ENCODE measurements at regions not wholly inside any gene's neighbourhood (a gene's known extent, or its start where the extent isn't known, plus 50 kb on each side); places are given as distances from the start of the nearest gene placed in this dataset.

DNA sequence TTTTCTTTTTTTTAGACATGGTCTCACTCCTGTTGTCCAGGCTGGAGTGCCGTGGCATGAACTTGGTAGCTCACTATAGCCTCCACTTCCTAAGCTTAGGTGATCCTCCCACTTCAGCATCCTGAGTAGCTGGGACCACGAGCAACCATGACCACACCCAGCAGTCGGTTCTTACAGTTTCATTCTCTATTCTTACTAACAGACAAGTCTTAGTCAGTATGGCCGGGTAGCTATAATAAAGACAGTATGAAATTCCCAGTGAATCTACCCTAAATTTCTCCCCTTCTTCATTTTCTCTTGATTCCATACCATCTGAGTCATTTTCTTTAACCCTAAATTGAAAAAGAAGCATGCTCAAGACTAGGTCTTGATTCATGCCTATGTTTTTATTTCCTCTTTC, 775.3 kb upstream of the NRXN1 start:
- Histone ChIP-seq H2AK5ac (ENCODE audit: low read depth, low read length) (no peak overlapping the region), H3K79me1 (ENCODE audit: low read depth, low read length) (no peaks in the 10 kb centered on the region), H3K27ac (replicated peaks; ENCODE audit: low read length) (no peak overlapping the region), H4K8ac (ENCODE audit: low read depth, low read length) (no peak overlapping the region), H2BK120ac (ENCODE audit: low read depth, low read length) (no peak overlapping the region), H3K4me2 (ENCODE audit: insufficient read depth, low read length, poor library complexity, severe bottlenecking) (no peak overlapping the region), H3K4me3 (ENCODE audit: low read length in 2 of 2) (no peak overlapping the region), H3K36me3 (replicated peaks in 1 of 2; ENCODE audit: control insufficient read depth in 2 of 2, insufficient read depth in 2 of 2, low read length in 2 of 2) (no peaks in the 10 kb centered on the region), H3K4ac (ENCODE audit: low read length) (no peak overlapping the region), H3K4me1 (ENCODE audit: control insufficient read depth in 2 of 2, insufficient read depth in 1 of 2, low read depth in 1 of 2, low read length in 2 of 2) (no peaks in the 10 kb centered on the region), H2AFZ (ENCODE audit: low read length) (no peak overlapping the region), H2BK5ac (ENCODE audit: low read length) (no peak overlapping the region), H2BK15ac (ENCODE audit: low read length) (no peak overlapping the region), H3K18ac (ENCODE audit: low read length) (no peak overlapping the region), H3K27me3 (ENCODE audit: control insufficient read depth in 3 of 3, insufficient read depth in 3 of 3, low read depth in 1 of 3, low read length in 3 of 3) (no peaks in the 10 kb centered on the region), H4K91ac (ENCODE audit: low read depth, low read length, poor library complexity) (no peak overlapping the region), H3K14ac (ENCODE audit: low read length) (no peak overlapping the region), H3K23ac (ENCODE audit: low read depth, low read length, poor library complexity) (no peak overlapping the region), H3K9ac (ENCODE audit: low read depth, low read length, poor library complexity) (no peak overlapping the region), H2BK12ac (ENCODE audit: low read length) (no peak overlapping the region), H3K9me3 (replicated peaks in 1 of 2; ENCODE audit: control insufficient read depth in 2 of 2, insufficient read depth in 1 of 2, low read depth in 1 of 2, low read length in 2 of 2) (no peaks in the 10 kb centered on the region)
- no peak for DNase-seq (ENCODE audit: low spot score)
- no CpG with 5 or more reads among the region's 4 CpGs for WGBS, 2 donors (ENCODE audit: extremely low coverage in 2 of 2, insufficient read length in 2 of 2, insufficient replicate concordance in 1 of 2)

DNA sequence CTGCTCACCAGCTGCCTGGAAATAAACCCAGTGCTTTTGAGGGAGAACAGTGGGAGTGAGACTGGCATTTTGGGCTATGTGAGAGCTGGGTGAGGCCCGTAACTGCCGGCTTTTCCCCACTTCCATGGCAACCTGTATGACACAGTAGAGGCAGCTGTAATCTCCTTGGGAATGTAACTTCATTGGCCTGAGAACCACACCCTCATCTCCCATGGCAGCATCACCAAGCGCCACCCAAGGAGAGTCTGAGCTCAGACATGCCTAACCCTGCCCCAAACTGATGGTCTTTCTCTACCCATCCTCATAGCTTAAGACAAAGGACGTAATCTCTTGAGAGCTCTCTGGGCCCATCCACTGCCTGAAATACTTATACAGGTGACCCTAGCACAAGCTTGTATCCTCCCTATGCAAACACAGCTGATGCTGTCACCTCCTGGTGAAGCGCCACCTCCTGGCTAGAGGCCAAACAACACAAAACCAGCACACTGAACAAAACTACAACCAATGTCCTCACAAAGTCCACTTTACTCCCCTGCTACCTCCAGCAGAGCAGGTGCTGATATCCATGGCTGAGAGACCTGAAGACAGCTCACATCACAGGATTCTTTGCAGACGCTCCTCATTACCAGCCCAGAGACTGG, 763.4 kb upstream of the NRXN1 start:
- H2BK12ac ChIP-seq (ENCODE audit: low read length), result no peak overlapping the region
- H3K79me1 ChIP-seq (ENCODE audit: low read depth, low read length), result no peaks in the 10 kb centered on the region
- no peak overlapping the region for H3K14ac ChIP-seq (ENCODE audit: low read length)
- no peak overlapping the region for H2BK15ac ChIP-seq (ENCODE audit: low read length)
- no peak overlapping the region for H3K4me3 ChIP-seq (ENCODE audit: low read length in 2 of 2)
- no peak overlapping the region for H4K8ac ChIP-seq (ENCODE audit: low read depth, low read length)
- no peaks in the 10 kb centered on the region for H3K27me3 ChIP-seq (ENCODE audit: control insufficient read depth in 3 of 3, insufficient read depth in 3 of 3, low read depth in 1 of 3, low read length in 3 of 3)
- no peaks in the 10 kb centered on the region for H3K9me3 ChIP-seq (replicated peaks in 1 of 2; ENCODE audit: control insufficient read depth in 2 of 2, insufficient read depth in 1 of 2, low read depth in 1 of 2, low read length in 2 of 2)
- no peak overlapping the region for H3K27ac ChIP-seq (replicated peaks; ENCODE audit: low read length)
- peak overlapping the region; percentile 12 for H2AK5ac ChIP-seq (ENCODE audit: low read depth, low read length)
- no peaks in the 10 kb centered on the region for H3K36me3 ChIP-seq (replicated peaks in 1 of 2; ENCODE audit: control insufficient read depth in 2 of 2, insufficient read depth in 2 of 2, low read length in 2 of 2)
- H3K23ac ChIP-seq (ENCODE audit: low read depth, low read length, poor library complexity), result no peak overlapping the region
- no CpG with 5 or more reads among the region's 6 CpGs for WGBS, 2 donors (ENCODE audit: extremely low coverage in 2 of 2, insufficient read length in 2 of 2, insufficient replicate concordance in 1 of 2)
- H2AFZ ChIP-seq (ENCODE audit: low read length), result no peak overlapping the region
- H3K18ac ChIP-seq (ENCODE audit: low read length), result no peak overlapping the region
- DNase-seq (ENCODE audit: low spot score), result peak; percentile 2
- no peak overlapping the region for H2BK5ac ChIP-seq (ENCODE audit: low read length)
- no peak overlapping the region for H3K9ac ChIP-seq (ENCODE audit: low read depth, low read length, poor library complexity)
- peaks cover 0 to 2% of the 10 kb centered on the region in 2 donors for H3K4me1 ChIP-seq (ENCODE audit: control insufficient read depth in 2 of 2, insufficient read depth in 1 of 2, low read depth in 1 of 2, low read length in 2 of 2)
- H3K4me2 ChIP-seq (ENCODE audit: insufficient read depth, low read length, poor library complexity, severe bottlenecking), result no peak overlapping the region
- no peak overlapping the region for H4K91ac ChIP-seq (ENCODE audit: low read depth, low read length, poor library complexity)
- no peak overlapping the region for H2BK120ac ChIP-seq (ENCODE audit: low read depth, low read length)
- no peak overlapping the region for H3K4ac ChIP-seq (ENCODE audit: low read length)

DNA sequence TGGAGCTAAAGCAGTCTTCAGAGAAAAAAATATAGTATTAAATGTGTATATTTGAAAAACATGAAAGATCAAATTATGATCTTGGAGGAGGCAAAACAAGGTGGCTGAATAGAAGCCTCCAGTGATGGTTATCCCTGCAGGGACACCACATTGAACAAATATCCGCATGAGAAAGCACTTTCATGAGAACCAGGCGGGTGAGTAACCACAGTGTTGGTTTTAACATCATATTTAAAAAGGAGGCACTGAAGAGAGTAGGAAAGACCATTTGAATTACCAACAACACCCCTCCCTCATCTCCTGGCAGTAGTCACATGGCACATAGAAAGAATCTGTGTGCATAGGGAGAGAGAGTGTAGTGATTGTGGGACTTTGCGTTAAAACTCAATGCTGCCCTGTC, 759.6 kb upstream of the NRXN1 start:
- Histone ChIP-seq H3K4me2 (ENCODE audit: insufficient read depth, low read length, poor library complexity, severe bottlenecking) (no peak overlapping the region), H3K4me3 (ENCODE audit: low read length in 2 of 2) (no peak overlapping the region), H3K23ac (ENCODE audit: low read depth, low read length, poor library complexity) (no peak overlapping the region), H2BK12ac (ENCODE audit: low read length) (no peak overlapping the region), H3K18ac (ENCODE audit: low read length) (no peak overlapping the region), H3K9me3 (replicated peaks in 1 of 2; ENCODE audit: control insufficient read depth in 2 of 2, insufficient read depth in 1 of 2, low read depth in 1 of 2, low read length in 2 of 2) (no peaks in the 10 kb centered on the region), H2AFZ (ENCODE audit: low read length) (no peak overlapping the region), H3K27me3 (ENCODE audit: control insufficient read depth in 3 of 3, insufficient read depth in 3 of 3, low read depth in 1 of 3, low read length in 3 of 3) (no peaks in the 10 kb centered on the region), H3K9ac (ENCODE audit: low read depth, low read length, poor library complexity) (no peak overlapping the region), H3K79me1 (ENCODE audit: low read depth, low read length) (no peaks in the 10 kb centered on the region), H2BK120ac (ENCODE audit: low read depth, low read length) (no peak overlapping the region), H2AK5ac (ENCODE audit: low read depth, low read length) (no peak overlapping the region), H2BK5ac (ENCODE audit: low read length) (no peak overlapping the region), H4K91ac (ENCODE audit: low read depth, low read length, poor library complexity) (no peak overlapping the region), H3K4me1 (ENCODE audit: control insufficient read depth in 2 of 2, insufficient read depth in 1 of 2, low read depth in 1 of 2, low read length in 2 of 2) (peaks cover 0 to 2% of the 10 kb centered on the region in 2 donors), H3K4ac (ENCODE audit: low read length) (no peak overlapping the region), H4K8ac (ENCODE audit: low read depth, low read length) (no peak overlapping the region), H3K36me3 (replicated peaks in 1 of 2; ENCODE audit: control insufficient read depth in 2 of 2, insufficient read depth in 2 of 2, low read length in 2 of 2) (no peaks in the 10 kb centered on the region), H2BK15ac (ENCODE audit: low read length) (no peak overlapping the region), H3K14ac (ENCODE audit: low read length) (no peak overlapping the region), H3K27ac (replicated peaks; ENCODE audit: low read length) (no peak overlapping the region)
- DNase-seq (ENCODE audit: low spot score), result no peak
- no CpG with 5 or more reads among the region's 3 CpGs for WGBS, 2 donors (ENCODE audit: extremely low coverage in 2 of 2, insufficient read length in 2 of 2, insufficient replicate concordance in 1 of 2)

GRCh38 chr2:51790854-51791253, 758.9 kb upstream of the NRXN1 start:
- H4K8ac ChIP-seq (ENCODE audit: low read depth, low read length), result no peak overlapping the region
- no peak overlapping the region for H2BK15ac ChIP-seq (ENCODE audit: low read length)
- H3K27me3 ChIP-seq (ENCODE audit: control insufficient read depth in 3 of 3, insufficient read depth in 3 of 3, low read depth in 1 of 3, low read length in 3 of 3), result no peaks in the 10 kb centered on the region
- no peak overlapping the region for H4K91ac ChIP-seq (ENCODE audit: low read depth, low read length, poor library complexity)
- no CpG with 5 or more reads among the region's 2 CpGs for WGBS, 2 donors (ENCODE audit: extremely low coverage in 2 of 2, insufficient read length in 2 of 2, insufficient replicate concordance in 1 of 2)
- H2AK5ac ChIP-seq (ENCODE audit: low read depth, low read length), result no peak overlapping the region
- no peaks in the 10 kb centered on the region for H3K79me1 ChIP-seq (ENCODE audit: low read depth, low read length)
- H2AFZ ChIP-seq (ENCODE audit: low read length), result no peak overlapping the region
- H3K14ac ChIP-seq (ENCODE audit: low read length), result no peak overlapping the region
- no peak overlapping the region for H3K23ac ChIP-seq (ENCODE audit: low read depth, low read length, poor library complexity)
- no peak overlapping the region for H2BK120ac ChIP-seq (ENCODE audit: low read depth, low read length)
- no peak overlapping the region for H2BK5ac ChIP-seq (ENCODE audit: low read length)
- no peaks in the 10 kb centered on the region for H3K36me3 ChIP-seq (replicated peaks in 1 of 2; ENCODE audit: control insufficient read depth in 2 of 2, insufficient read depth in 2 of 2, low read length in 2 of 2)
- H3K18ac ChIP-seq (ENCODE audit: low read length), result no peak overlapping the region
- H3K27ac ChIP-seq (replicated peaks; ENCODE audit: low read length), result no peak overlapping the region
- no peak overlapping the region for H3K4ac ChIP-seq (ENCODE audit: low read length)
- H3K9me3 ChIP-seq (replicated peaks in 1 of 2; ENCODE audit: control insufficient read depth in 2 of 2, insufficient read depth in 1 of 2, low read depth in 1 of 2, low read length in 2 of 2), result no peaks in the 10 kb centered on the region
- no peak overlapping the region for H3K9ac ChIP-seq (ENCODE audit: low read depth, low read length, poor library complexity)
- DNase-seq (ENCODE audit: low spot score), result no peak
- no peak overlapping the region for H3K4me3 ChIP-seq (ENCODE audit: low read length in 2 of 2)
- H3K4me2 ChIP-seq (ENCODE audit: insufficient read depth, low read length, poor library complexity, severe bottlenecking), result no peak overlapping the region
- no peak overlapping the region for H2BK12ac ChIP-seq (ENCODE audit: low read length)
- peaks cover 0 to 2% of the 10 kb centered on the region in 2 donors for H3K4me1 ChIP-seq (ENCODE audit: control insufficient read depth in 2 of 2, insufficient read depth in 1 of 2, low read depth in 1 of 2, low read length in 2 of 2)

Measured in neuronal stem cell (in vitro differentiated cells).